Tibial nerve (tissue), 4 donors: ENCODE measurements at regions not wholly inside any gene's neighbourhood (a gene's known extent, or its start where the extent isn't known, plus 50 kb on each side); places are given as distances from the start of the nearest gene placed in this dataset.

Experiments
- DNase-seq, 2 donors: peaks; one replicate each; pipeline ENCODE4 v3.0.0-alpha.2; 2019; ENCODE audit warnings: low spot score in 2 of 2
- H3K27ac ChIP-seq, 4 donors: fragments of 200-600 bp; sonication (generic) in 3 of 4; one replicate each; pipeline ENCODE4 v1.5.1; 2017 to 2019; ENCODE audit warnings: mild to moderate bottlenecking in 1 of 4
- H3K27me3 ChIP-seq, 2 donors: fragments of 200-600 bp; sonication (generic) in 1 of 2; one replicate each; pipeline versions ENCODE4 v1.5.1 to v1.6.0; 2017 to 2019
- H3K36me3 ChIP-seq, 3 donors: fragments of 200-600 bp; sonication (generic); one replicate each; pipeline ENCODE4 v1.5.1; 2018 to 2019
- H3K4me1 ChIP-seq, 4 donors: fragments of 200-600 bp; sonication (generic) in 3 of 4; one replicate each; pipeline ENCODE4 v1.5.1; 2017 to 2019
- H3K4me3 ChIP-seq, 4 donors: fragments of 200-600 bp; sonication (generic) in 3 of 4; one replicate each; pipeline ENCODE4 v1.5.1; 2017 to 2019; ENCODE audit warnings: mild to moderate bottlenecking in 1 of 4, moderate library complexity in 1 of 4
- H3K9me3 ChIP-seq, 4 donors: fragments of 200-600 bp; sonication (generic) in 3 of 4; one replicate each; pipeline ENCODE4 v1.5.1; 2017 to 2019
- CTCF ChIP-seq, 5 experiments: fragments of 200-600 bp in 3 of 5; fragments of 450-650 bp in 2 of 5; sonication (generic) in 3 of 5; IDR thresholded peaks; one replicate each; pipeline ENCODE4 v1.5.1; 2016 to 2019; ENCODE audit warnings: antibody characterized with exemption in 5 of 5, mild to moderate bottlenecking in 3 of 5, moderate library complexity in 2 of 5
- EP300 ChIP-seq, 2 donors: sonication (generic); formaldehyde crosslinking; IDR thresholded peaks; one replicate each; pipeline ENCODE4 v1.6.1; 2017; ENCODE audit warnings: antibody characterized with exemption in 2 of 2, mild to moderate bottlenecking in 1 of 2
- POLR2A ChIP-seq, 2 donors: fragments of 450-650 bp; IDR thresholded peaks; one replicate each; pipeline ENCODE4 v1.6.1; 2017; ENCODE audit warnings: antibody characterized with exemption in 2 of 2, mild to moderate bottlenecking in 2 of 2, moderate library complexity in 2 of 2
- WGBS, 2 donors: methylation state at CpG; one replicate each; pipeline ENCODE4 v1.1.5; 2018; 5-methylcytosine and 5-hydroxymethylcytosine counted together

- 69 to 74% methylated on average over 4 of the region's 4 CpGs for WGBS, 2 donors
- Histone ChIP-seq H3K27ac (no peak overlapping the region), H3K4me3 (no peak overlapping the region), H3K4me1 (peaks cover 0 to 9% (median 0%) of the 10 kb centered on the region in 4 donors), H3K9me3 (peaks cover 0 to 5% (median 0%) of the 10 kb centered on the region in 4 donors), H3K36me3 (no peaks in the 10 kb centered on the region), H3K27me3 (no peaks in the 10 kb centered on the region)
- DNase-seq, result no peak
- TF ChIP-seq EP300 (IDR thresholded peaks at IDR 0.05) (no peak), CTCF (IDR thresholded peaks at IDR 0.05) (no peak), POLR2A (IDR thresholded peaks at IDR 0.05) (no peak)
These were observed 425.5 kb downstream of the BCKDHB start for GRCh38 chr6:80531681-80532619.

GRCh38 chr6:80530103-80530502 is 423.6 kb downstream of the BCKDHB start:
- Histone ChIP-seq H3K9me3 (no peaks in the 10 kb centered on the region), H3K4me3 (no peak overlapping the region), H3K36me3 (no peaks in the 10 kb centered on the region), H3K4me1 (peaks cover 0 to 9% (median 0%) of the 10 kb centered on the region in 4 donors), H3K27me3 (no peaks in the 10 kb centered on the region), H3K27ac (no peak overlapping the region)
- TF ChIP-seq POLR2A (IDR thresholded peaks at IDR 0.05), result no peak
- TF ChIP-seq EP300 (IDR thresholded peaks at IDR 0.05), result no peak
- no peak for TF ChIP-seq CTCF (IDR thresholded peaks at IDR 0.05)
- no peak for DNase-seq
- WGBS, 2 donors, result 88 to 92% methylated on average over 3 of the region's 3 CpGs

- H3K36me3 ChIP-seq, result no peaks in the 10 kb centered on the region
- no peak for TF ChIP-seq EP300 (IDR thresholded peaks at IDR 0.05)
- no peak for TF ChIP-seq POLR2A (IDR thresholded peaks at IDR 0.05)
- no peak for TF ChIP-seq CTCF (IDR thresholded peaks at IDR 0.05)
- no peaks in the 10 kb centered on the region for H3K9me3 ChIP-seq
- no peaks in the 10 kb centered on the region for H3K27me3 ChIP-seq
- H3K4me1 ChIP-seq, result peaks cover 0 to 18% (median 4%) of the 10 kb centered on the region in 4 donors
- no peak overlapping the region for H3K4me3 ChIP-seq
- no peak overlapping the region for H3K27ac ChIP-seq
- no peak for DNase-seq
These were observed 421.6 kb downstream of the BCKDHB start for GRCh38 chr6:80528115-80528514.

- Histone ChIP-seq H3K27ac (no peak overlapping the region), H3K36me3 (no peaks in the 10 kb centered on the region), H3K27me3 (no peaks in the 10 kb centered on the region), H3K4me1 (peaks cover 0 to 23% (median 7%) of the 10 kb centered on the region in 4 donors), H3K4me3 (no peak overlapping the region), H3K9me3 (no peaks in the 10 kb centered on the region)
- 54 to 65% methylated on average over 7 of the region's 7 CpGs for WGBS, 2 donors
- no peak for DNase-seq
- TF ChIP-seq POLR2A (IDR thresholded peaks at IDR 0.05) (no peak), EP300 (IDR thresholded peaks at IDR 0.05) (no peak), CTCF (IDR thresholded peaks at IDR 0.05) (no peak)
These were observed 421.1 kb downstream of the BCKDHB start for GRCh38 chr6:80527552-80528052.

- Histone ChIP-seq H3K36me3 (no peaks in the 10 kb centered on the region), H3K9me3 (no peaks in the 10 kb centered on the region), H3K27ac (no peak overlapping the region), H3K4me1 (peaks cover 0 to 21% (median 8%) of the 10 kb centered on the region in 4 donors), H3K27me3 (no peaks in the 10 kb centered on the region), H3K4me3 (no peak overlapping the region)
- 65 to 78% methylated on average over 11 of the region's 11 CpGs for WGBS, 2 donors
- DNase-seq, result no peak
- TF ChIP-seq POLR2A (IDR thresholded peaks at IDR 0.05), result no peak
- no peak for TF ChIP-seq CTCF (IDR thresholded peaks at IDR 0.05)
- no peak for TF ChIP-seq EP300 (IDR thresholded peaks at IDR 0.05)
These were observed 417.1 kb downstream of the BCKDHB start for GRCh38 chr6:80523531-80523997.
